AG04449 (cell line): ENCODE measurements at regions not wholly inside any gene's neighbourhood (a gene's known extent, or its start where the extent isn't known, plus 50 kb on each side); places are given as distances from the start of the nearest gene placed in this dataset.

ENCODE experiments used
- CTCF ChIA-PET: fragments of 350-600 bp; formaldehyde crosslinking; extraction: SDS; loops from one replicate; lab custom pipeline; 2021; ENCODE audit warnings: antibody characterized with exemption; lab: Yijun Ruan, JAX
- POLR2A ChIA-PET: fragments of 400-600, 350-600 bp; formaldehyde crosslinking; extraction: SDS; loops from one replicate; lab custom pipeline; 2020; ENCODE audit warnings: antibody characterized with exemption, inconsistent platforms; lab: Yijun Ruan, JAX
- DNase-seq: peaks from one replicate; pipeline ENCODE4 v3.0.0-alpha.2; 2010; ENCODE audit warnings: low read depth, low spot score
- H3K4me3 ChIP-seq: 2 replicates; pipeline ENCODE4 v1.5.1; 2011; ENCODE audit warnings: low read depth, mild to moderate bottlenecking, control low read depth, low read length
- TF ChIP-seq, protein P1 (sequence below): IDR thresholded peaks from one replicate; pipeline ENCODE4 v1.5.1; 2011; ENCODE audit warnings: mild to moderate bottlenecking, moderate library complexity, low read length, control low read depth, inconsistent platforms; ENCODE audit not compliant: insufficient read depth; ENCODE audit errors: missing control alignments

DNA sequence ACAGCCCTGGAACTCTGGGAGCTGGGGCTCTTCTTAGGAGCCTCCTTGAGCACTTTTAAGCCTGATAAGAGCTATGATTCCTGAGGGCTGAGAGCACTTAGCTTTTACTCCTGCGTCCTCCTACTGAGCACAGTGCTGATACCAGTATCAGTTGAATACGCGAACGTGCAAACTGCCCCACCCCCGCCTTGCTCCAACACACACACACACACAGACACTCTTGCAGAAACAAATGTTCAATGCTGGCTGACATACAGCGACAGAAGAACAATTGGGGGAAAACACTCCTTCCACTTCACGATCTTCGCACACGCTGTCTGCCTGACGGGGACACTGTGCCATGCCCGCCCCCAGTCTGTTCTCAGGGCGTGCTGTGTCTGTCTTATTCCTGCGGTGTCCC is 57.2 kb upstream of the DLK1 start:
- TF ChIP-seq, protein P1, sequence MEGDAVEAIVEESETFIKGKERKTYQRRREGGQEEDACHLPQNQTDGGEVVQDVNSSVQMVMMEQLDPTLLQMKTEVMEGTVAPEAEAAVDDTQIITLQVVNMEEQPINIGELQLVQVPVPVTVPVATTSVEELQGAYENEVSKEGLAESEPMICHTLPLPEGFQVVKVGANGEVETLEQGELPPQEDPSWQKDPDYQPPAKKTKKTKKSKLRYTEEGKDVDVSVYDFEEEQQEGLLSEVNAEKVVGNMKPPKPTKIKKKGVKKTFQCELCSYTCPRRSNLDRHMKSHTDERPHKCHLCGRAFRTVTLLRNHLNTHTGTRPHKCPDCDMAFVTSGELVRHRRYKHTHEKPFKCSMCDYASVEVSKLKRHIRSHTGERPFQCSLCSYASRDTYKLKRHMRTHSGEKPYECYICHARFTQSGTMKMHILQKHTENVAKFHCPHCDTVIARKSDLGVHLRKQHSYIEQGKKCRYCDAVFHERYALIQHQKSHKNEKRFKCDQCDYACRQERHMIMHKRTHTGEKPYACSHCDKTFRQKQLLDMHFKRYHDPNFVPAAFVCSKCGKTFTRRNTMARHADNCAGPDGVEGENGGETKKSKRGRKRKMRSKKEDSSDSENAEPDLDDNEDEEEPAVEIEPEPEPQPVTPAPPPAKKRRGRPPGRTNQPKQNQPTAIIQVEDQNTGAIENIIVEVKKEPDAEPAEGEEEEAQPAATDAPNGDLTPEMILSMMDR = no peak
- ChIA-PET CTCF (interaction anchor here (1.0 to 1.1 kb wide), 2 partner anchors 12 to 41 kb away, joined by 3 read pairs; no protein-coding TSS in a partner anchor), POLR2A (no interaction called here)
- DNase-seq = no peak
- H3K4me3 ChIP-seq = no peak overlapping the region

DNA sequence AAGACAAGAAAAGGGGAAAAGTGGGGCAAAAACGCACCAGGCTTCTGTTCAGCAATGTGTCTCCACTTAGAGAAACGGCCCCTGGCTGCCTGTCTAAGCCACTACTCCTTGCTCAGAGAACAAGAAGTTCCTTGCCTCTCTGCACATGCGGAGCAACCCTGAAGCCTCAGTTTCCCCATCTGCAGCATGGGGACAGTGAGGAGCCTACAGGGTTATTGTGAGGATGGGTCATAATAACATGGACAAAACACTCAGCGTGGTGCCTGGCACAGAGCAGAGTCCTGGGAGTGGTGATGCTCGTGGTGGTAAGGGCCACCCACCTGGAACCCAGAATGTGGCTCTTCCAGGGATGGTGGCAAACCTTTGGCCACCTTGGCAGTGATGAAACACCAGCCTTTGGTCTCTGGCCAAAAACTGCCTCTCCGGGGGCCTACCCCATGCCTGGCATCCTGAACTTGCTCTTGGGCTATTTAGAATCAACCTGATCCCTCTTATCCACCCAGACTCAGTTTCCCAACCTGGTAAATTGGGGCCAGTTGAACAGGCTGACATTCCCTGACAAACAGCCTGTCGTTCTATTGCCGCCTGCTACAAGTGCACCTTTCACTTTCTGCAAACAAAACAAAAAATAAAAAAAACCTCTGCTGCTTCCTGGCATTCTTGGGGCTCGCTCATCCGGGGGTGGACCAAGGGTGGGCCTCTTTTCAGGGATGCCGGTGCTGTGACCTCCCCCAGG is 56.5 kb upstream of the DLK1 start:
- TF ChIP-seq, protein P1 = no peak
- H3K4me3 ChIP-seq = no peak overlapping the region
- no peak for DNase-seq
- CTCF ChIA-PET = interaction anchor here (1.0 to 10.3 kb wide), 3 partner anchors 9 to 16 kb away, joined by 3 to 121 read pairs (median 3); no protein-coding TSS in a partner anchor
- POLR2A ChIA-PET = no interaction called here

DNA sequence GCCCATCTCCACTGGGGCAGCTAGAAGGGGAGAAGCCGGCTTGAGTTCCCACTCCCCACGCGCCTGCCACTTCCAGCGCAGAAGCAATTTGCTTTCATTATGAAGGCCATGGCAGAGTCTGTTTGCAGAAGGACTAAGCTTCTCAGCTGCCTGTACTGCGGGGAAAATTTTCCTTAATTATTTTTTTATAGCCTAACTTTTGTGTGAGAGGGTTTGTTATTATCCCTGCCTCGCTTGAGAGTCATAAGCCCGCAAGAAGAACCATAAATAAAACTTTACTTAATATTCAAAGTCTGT is 56.0 kb upstream of the DLK1 start:
- H3K4me3 ChIP-seq = no peak overlapping the region
- no peak for DNase-seq
- POLR2A ChIA-PET = no interaction called here
- CTCF ChIA-PET = interaction anchor here (1.4 to 10.3 kb wide), 2 partner anchors 9 to 17 kb away, joined by 3 to 121 read pairs; no protein-coding TSS in a partner anchor
- TF ChIP-seq, protein P1 = no peak

DNA sequence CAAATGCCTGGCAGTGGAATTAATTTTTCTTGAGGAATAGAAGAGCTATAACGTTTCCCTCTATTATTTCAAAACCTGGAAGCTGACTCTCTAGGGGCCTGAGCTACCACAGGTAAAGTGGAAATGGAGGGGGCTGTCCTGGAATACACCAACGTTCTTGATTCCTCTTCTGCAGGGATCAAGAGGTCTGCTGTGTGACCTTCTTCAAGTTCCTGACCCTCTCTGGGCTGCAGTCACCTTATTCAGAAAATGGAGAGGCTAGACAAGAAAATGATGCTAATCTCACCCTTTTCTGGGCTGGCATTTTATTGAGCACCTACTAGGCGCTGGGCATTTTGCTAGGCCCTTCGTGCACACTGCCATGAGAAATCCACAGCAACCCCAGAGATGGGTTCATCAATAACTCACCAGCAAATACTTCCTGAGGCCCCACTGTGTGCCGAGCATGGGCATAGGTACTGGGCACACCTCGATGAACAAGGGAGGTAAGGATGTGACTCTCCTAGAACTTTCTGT is 55.2 kb upstream of the DLK1 start:
- no peak overlapping the region for H3K4me3 ChIP-seq
- ChIA-PET POLR2A (no interaction called here), CTCF (interaction anchor here (1.4 to 10.3 kb wide), 3 partner anchors 10 to 18 kb away, joined by 3 to 121 read pairs (median 6); no protein-coding TSS in a partner anchor)
- TF ChIP-seq, protein P1 = no peak
- DNase-seq = no peak

DNA sequence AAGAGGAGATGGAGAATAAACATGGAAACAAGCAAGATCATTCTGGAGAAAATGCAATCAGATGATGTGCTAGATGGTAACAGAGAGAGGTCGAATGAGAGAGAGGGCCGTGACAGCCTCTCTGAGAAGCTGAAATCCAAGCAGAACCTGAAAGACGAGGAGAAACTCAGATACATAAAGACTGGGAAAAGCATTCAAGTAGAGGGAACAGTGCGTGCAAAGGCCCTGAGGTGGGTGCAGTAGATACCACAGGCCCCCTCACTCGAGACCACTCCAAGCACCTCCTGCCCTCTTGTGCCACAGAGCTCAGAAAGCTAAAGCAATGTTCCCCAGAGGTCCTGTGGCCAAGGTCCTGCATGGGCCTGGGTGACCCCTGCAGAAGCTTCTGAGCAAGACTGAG is 54.8 kb upstream of the DLK1 start:
- no peak overlapping the region for H3K4me3 ChIP-seq
- ChIA-PET CTCF (interaction anchor here (0.9 to 10.3 kb wide), 4 partner anchors 10 to 956 kb away, joined by 3 to 121 read pairs (median 6); no protein-coding TSS in a partner anchor), POLR2A (no interaction called here)
- DNase-seq = no peak
- TF ChIP-seq, protein P1 = no peak

DNA sequence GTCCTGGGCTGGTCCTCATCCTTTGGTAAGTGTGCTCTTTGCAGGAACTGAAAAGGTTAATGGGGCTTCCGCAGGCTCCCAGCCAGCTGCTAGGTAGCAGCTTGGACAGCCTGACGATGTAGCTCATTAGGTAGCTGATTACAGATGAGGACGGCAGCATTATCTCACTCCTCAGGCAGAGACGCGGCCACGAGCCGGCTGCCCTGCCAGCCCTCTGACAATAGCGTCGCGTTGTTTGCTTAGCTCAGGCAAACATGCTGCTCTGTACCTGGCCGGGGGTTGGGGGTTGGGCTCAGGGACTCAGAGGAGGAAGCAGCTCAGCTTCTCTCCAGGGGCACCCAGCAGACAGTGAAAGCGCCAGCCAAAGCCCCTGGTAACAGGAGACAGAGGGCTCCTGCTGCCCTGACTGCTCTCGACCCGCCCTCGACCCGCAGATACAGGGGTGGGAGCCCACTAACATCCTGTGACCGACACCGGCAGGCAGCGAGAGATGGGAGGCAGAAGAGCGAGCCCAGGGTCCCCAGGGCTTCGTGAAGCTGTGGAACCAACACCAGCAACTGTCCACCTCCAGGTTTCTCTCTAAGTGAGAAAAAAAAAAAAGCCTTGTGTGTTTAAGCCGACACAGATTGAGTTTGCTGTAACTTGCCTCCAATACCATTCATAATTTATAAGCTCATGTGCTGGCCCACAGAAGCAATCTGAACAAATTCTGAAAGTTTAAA is 53.4 kb upstream of the DLK1 start:
- ChIA-PET POLR2A (no interaction called here), CTCF (interaction anchor here (0.6 to 10.3 kb wide), 9 partner anchors 9 to 955 kb away, joined by 3 to 121 read pairs (median 3); no protein-coding TSS in a partner anchor)
- DNase-seq = no peak
- TF ChIP-seq, protein P1 = no peak
- H3K4me3 ChIP-seq = no peak overlapping the region
